ENCODE measurements at regions not wholly inside any gene's neighbourhood (a gene's known extent, or its start where the extent isn't known, plus 50 kb on each side); places are given as distances from the start of the nearest gene placed in this dataset.

- no peak overlapping the region for H3K4me3 ChIP-seq (ENCODE audit: low read depth, low read length)
- ChIA-PET POLR2A (no interaction called here), CTCF (interaction anchor here (1.1 to 1.4 kb wide), 2 partner anchors 13 to 77 kb away, joined by 3 to 5 read pairs; no protein-coding TSS in a partner anchor)
- H3K27me3 ChIP-seq (ENCODE audit: control insufficient read depth, insufficient read depth, low read length): peaks cover 10% of the 10 kb centered on the region
- DNase-seq (ENCODE audit: low read depth, low spot score): no peak
- H3K27ac ChIP-seq (ENCODE audit: low read depth, low read length): no peak overlapping the region
- TF ChIP-seq CTCF (IDR thresholded peaks at IDR 0.05; ENCODE audit: low read depth, low read length): no peak
- no peaks in the 10 kb centered on the region for H3K9me3 ChIP-seq (ENCODE audit: control insufficient read depth, insufficient read depth, low read length)
These were observed 101.2 kb downstream of the VPREB1 start for GRCh38 chr22:22345781-22346180.

- POLR2A ChIA-PET: no interaction called here
- H3K27me3 ChIP-seq (ENCODE audit: control insufficient read depth, insufficient read depth, low read length): peaks cover 11% of the 10 kb centered on the region
- no peak for DNase-seq (ENCODE audit: low read depth, low spot score)
- CTCF ChIA-PET: interaction anchor here (2.9 kb wide), 1 partner anchor 10 kb away, joined by 8 read pairs; no protein-coding TSS in a partner anchor
- TF ChIP-seq CTCF (IDR thresholded peaks at IDR 0.05; ENCODE audit: low read depth, low read length): no peak
- no peaks in the 10 kb centered on the region for H3K9me3 ChIP-seq (ENCODE audit: control insufficient read depth, insufficient read depth, low read length)
- no peak overlapping the region for H3K4me3 ChIP-seq (ENCODE audit: low read depth, low read length)
- H3K27ac ChIP-seq (ENCODE audit: low read depth, low read length): no peak overlapping the region
These were observed 102.0 kb downstream of the VPREB1 start for GRCh38 chr22:22346401-22347107.

- Histone ChIP-seq H3K4me3 (ENCODE audit: low read depth, low read length) (no peak overlapping the region), H3K27me3 (ENCODE audit: control insufficient read depth, insufficient read depth, low read length) (peaks cover 13% of the 10 kb centered on the region), H3K9me3 (ENCODE audit: control insufficient read depth, insufficient read depth, low read length) (no peaks in the 10 kb centered on the region), H3K27ac (ENCODE audit: low read depth, low read length) (no peak overlapping the region)
- TF ChIP-seq CTCF (IDR thresholded peaks at IDR 0.05; ENCODE audit: low read depth, low read length): no peak
- ChIA-PET POLR2A (no interaction called here), CTCF (interaction anchor here (2.9 kb wide), 1 partner anchor 8 kb away, joined by 8 read pairs; no protein-coding TSS in a partner anchor)
- DNase-seq (ENCODE audit: low read depth, low spot score): no peak
These were observed 103.7 kb downstream of the VPREB1 start for GRCh38 chr22:22348127-22348814.

GRCh38 chr22:22348815-22349454, 104.3 kb downstream of the VPREB1 start:
- POLR2A ChIA-PET: no interaction called here
- DNase-seq (ENCODE audit: low read depth, low spot score): no peak
- CTCF ChIA-PET: interaction anchor here (2.9 kb wide), 1 partner anchor 8 kb away, joined by 8 read pairs; no protein-coding TSS in a partner anchor
- no peaks in the 10 kb centered on the region for H3K9me3 ChIP-seq (ENCODE audit: control insufficient read depth, insufficient read depth, low read length)
- no peak overlapping the region for H3K4me3 ChIP-seq (ENCODE audit: low read depth, low read length)
- H3K27ac ChIP-seq (ENCODE audit: low read depth, low read length): no peak overlapping the region
- TF ChIP-seq CTCF (IDR thresholded peaks at IDR 0.05; ENCODE audit: low read depth, low read length): no peak
- peaks cover 13% of the 10 kb centered on the region for H3K27me3 ChIP-seq (ENCODE audit: control insufficient read depth, insufficient read depth, low read length)

- Histone ChIP-seq H3K27me3 (ENCODE audit: control insufficient read depth, insufficient read depth, low read length) (peaks cover 13% of the 10 kb centered on the region), H3K9me3 (ENCODE audit: control insufficient read depth, insufficient read depth, low read length) (no peaks in the 10 kb centered on the region), H3K4me3 (ENCODE audit: low read depth, low read length) (no peak overlapping the region), H3K27ac (ENCODE audit: low read depth, low read length) (no peak overlapping the region)
- ChIA-PET CTCF (no interaction called here), POLR2A (no interaction called here)
- no peak for TF ChIP-seq CTCF (IDR thresholded peaks at IDR 0.05; ENCODE audit: low read depth, low read length)
- no peak for DNase-seq (ENCODE audit: low read depth, low spot score)
These were observed 104.9 kb downstream of the VPREB1 start for GRCh38 chr22:22349455-22349836.
